Posterior vena cava (tissue), 2 donors: ENCODE measurements at regions not wholly inside any gene's neighbourhood (a gene's known extent, or its start where the extent isn't known, plus 50 kb on each side); places are given as distances from the start of the nearest gene placed in this dataset.
A peak's percentile ranks its signal among the peaks of the same experiment; 100 is the strongest.
"Not testable (repeated sequence)": the region's sequence is repeated elsewhere in the genome, so short reads cannot be mapped to it uniquely, and the experiment has no call there.

Source experiments
- DNase-seq: peaks from one replicate; pipeline ENCODE4 v3.0.0-alpha.2; 2020; ENCODE audit warnings: low spot score
- intact Hi-C, 2 donors: fragments of 100-400 bp; cut with DNase I; formaldehyde crosslinking; loops; one replicate each; pipeline versions ENCODE4 v1.14.1 to v1.14.2; 2022 to 2023
- donor health status: DM: yes; HTN: yes; CAD: no.
- donor health status: DM: yes; HTN: yes; CAD: no.

DNA sequence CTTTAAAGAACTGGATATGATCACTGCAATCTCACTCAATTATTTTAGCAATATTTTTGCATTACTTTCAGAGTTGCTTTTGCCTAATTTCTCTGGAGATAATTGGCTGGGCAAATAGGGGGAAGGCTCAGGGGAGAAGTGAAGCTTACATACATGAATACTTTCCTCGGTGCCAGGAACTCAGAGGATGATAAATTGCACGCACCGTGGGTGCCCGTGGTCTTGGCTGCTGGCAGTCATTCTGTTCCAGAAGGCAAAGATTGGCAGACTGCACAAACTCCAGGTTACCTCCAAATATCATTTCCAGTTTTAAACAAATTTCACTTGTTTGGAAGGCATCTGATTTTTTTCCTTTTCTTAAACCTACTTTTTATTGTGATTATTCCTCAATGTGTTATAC lies 197.8 kb upstream of the TMEM72 start:
- DNase-seq, result no peak
- intact Hi-C loops, result no loop called here

DNA sequence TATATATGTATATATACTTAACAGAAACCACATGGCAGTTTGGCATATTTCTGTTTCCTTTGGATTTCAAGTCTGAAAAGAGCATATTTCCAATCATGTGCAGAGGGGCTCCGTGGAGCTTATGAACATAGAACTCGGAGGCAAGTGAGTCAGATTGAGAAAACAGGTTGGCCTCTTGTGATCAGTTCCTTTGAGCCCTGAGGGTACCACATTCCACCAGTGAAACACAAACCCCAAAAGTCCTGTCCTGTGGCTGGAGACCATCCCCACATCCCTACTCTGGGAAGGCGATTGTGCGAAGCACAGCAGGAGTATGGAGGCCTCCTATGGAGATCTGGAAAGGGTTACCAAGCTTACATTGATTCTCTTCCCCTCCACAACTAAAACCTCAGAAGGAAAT lies 196.7 kb upstream of the TMEM72 start:
- DNase-seq, result no peak
- intact Hi-C loops, result no loop called here

DNA sequence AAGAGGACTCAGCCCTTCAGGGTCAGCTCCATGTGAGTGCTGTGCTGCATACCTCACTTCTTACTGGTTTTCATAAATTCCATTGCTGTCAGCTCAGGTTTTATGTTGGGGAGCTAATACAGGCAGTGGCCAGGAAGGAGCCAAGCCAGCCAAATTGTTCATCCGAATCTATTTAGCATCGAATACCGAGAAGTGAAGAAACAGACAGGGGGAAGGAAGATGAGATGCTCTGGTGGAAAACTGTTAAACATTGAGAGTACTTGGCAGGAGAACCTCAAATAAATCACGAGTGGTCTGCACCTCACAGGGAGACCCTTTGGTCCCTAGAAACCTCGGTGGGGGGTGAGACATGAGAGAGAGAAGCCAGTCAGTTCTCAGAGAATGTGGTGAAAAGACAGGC lies 196.0 kb upstream of the TMEM72 start:
- intact Hi-C loops, result no loop called here
- DNase-seq, result no peak

DNA sequence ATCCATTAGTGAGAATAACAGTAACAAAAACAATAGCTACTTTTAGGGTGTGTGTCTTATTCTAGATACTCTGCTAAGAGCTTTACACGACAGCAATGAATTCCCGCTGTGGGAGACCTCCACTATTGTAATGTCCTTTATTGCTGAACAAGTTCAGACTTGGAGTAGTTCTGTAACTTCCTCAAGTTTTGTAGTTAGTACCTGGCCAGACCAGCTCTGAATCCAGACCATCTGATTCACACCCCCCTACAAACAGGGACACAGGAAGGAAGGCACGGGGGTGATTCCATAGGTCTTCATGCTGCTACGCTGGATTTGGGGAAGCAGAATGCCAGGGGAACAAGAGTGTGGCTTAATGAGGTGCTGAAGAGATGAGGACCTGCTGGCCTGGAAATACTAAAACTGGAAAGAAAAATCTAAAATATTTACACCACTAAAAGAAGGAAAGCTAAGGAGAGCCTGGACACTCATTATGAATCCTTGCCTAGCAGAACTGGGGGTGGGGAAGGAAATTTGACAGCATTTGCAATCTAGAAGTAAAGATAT lies 194.6 kb upstream of the TMEM72 start:
- intact Hi-C loops, result no loop called here
- DNase-seq, result no peak

DNA sequence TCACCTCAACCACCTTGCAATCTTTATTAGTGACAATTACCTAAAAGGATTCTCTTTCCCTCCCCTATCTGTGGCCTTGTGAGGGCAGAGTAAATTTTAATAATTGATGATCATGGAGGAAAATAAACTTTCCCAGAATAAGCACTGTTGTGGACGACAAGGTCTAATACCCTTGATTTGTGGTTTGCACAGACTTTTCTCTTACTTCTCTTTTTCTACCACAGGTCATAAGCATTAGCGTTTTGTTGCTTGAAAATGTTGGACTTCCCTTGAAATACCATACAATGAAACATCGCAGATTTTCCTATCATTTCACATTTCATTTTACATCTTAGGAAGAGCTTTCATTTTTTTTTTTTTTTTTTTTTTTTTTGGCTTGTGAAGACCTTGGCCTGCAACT lies 188.1 kb upstream of the TMEM72 start:
- intact Hi-C loops, result no loop called here
- DNase-seq, result no peak

DNA sequence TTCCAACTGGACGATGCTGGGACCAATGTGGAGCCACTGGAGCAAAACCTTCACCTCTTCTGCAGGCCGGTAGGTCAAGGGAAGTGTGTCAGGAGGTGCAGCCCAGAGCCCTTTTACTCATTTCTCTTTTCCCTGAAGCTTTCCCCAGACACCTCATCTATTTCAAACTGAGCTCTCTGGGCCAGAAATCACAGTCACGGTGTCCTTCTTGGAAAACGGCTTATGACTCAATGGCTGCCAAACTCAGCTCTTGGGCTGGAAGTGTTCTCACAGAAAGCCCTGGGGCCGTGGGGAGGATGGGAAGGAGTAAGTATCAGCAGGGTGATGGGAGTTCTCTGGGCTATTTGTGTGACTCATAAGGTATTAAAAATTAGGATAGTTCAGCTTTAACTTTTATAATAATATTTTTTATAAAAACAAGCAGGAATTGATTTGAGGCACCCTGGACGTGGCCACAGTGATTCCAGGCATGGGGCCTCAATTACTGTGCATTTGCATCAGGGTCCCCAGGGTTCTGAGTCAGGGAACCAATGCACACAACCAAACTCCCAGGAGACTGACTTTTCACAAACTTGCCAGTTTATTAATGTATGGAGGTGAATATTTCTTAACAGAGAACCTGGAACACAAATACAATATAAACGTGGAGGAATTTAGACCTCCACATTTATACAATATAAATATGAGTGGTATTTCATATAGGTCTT lies 187.4 kb upstream of the TMEM72 start:
- peak; percentile 85 for DNase-seq
- intact Hi-C loops, result no loop called here

DNA sequence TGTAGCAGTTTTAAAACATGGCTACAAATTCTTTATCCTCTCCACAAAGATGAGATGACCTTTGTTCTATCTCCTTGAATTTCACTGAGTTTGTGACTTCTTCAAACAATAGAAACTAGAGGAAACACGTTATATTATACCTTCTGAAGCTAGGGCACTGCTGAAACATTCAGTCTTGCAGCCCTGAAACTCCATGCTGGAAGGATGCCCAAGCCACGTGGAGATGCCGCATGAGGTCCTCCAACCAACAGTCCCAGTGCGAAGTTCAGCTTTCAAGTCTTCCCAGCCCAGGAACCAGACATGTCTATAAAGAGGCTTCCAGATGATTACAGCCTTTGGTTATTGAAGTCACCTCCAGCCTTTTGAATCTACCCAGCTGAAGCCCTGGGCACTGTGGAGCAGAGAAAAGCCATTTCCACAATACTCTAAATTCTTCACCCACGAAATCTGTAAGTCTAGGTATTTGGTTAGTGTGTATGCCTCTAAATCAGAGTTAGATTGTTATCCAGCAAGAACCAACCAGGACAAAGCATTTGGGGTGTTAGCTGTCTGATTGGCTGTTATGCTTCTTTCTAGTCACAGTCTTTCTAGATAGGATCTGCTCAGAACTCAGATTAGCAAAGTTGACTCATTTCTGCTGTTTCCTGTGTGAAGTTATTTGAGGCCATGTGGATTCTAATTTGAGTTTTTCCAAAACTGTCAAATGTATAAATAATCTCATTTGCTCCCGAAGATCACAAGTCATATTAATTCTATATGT lies 186.5 kb upstream of the TMEM72 start:
- intact Hi-C loops, result no loop called here

DNA sequence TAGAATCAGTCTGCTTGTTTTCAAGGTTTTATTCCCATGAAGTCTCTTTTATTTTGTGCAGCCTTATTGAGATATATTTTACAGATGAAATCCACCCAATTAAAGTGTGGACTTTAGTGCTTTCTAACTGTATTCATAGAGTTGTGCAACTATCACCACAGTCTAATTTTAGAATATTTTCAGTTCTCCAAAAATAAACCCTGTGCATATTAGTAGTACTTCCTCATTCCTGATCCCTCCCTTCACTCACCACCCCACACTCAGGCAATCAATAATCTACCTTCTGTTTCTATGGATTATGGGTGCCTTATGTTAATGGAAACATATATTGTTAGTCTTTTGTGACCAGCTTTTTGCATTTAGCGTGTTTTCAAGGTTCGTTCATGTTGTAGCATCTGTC lies 185.7 kb upstream of the TMEM72 start:
- intact Hi-C loops, result no loop called here
- DNase-seq, result no peak

More for the DNA sequence above, 186.5 kb upstream of the TMEM72 start:
- DNase-seq, result no peak

DNA sequence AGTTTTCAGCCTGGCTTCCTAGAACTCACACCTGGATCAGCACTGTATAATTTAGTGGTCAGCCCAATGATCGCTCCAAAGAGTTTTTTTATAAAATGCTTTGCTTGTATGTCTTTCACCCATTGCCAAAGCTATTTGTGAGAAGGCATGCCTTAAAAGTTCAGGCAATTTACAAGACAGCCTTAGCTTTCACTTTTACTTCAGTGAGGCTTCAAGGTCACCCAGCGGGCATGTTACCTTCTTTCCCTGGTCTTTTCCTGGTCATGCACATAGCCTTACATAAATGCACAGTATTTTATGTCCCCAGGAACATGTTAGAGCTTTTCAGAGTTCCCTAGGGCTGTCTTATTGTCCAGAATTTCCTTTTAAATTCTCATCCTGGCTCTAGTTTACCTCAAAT lies 179.9 kb upstream of the TMEM72 start:
- intact Hi-C loops, result no loop called here
- DNase-seq, result no peak

DNA sequence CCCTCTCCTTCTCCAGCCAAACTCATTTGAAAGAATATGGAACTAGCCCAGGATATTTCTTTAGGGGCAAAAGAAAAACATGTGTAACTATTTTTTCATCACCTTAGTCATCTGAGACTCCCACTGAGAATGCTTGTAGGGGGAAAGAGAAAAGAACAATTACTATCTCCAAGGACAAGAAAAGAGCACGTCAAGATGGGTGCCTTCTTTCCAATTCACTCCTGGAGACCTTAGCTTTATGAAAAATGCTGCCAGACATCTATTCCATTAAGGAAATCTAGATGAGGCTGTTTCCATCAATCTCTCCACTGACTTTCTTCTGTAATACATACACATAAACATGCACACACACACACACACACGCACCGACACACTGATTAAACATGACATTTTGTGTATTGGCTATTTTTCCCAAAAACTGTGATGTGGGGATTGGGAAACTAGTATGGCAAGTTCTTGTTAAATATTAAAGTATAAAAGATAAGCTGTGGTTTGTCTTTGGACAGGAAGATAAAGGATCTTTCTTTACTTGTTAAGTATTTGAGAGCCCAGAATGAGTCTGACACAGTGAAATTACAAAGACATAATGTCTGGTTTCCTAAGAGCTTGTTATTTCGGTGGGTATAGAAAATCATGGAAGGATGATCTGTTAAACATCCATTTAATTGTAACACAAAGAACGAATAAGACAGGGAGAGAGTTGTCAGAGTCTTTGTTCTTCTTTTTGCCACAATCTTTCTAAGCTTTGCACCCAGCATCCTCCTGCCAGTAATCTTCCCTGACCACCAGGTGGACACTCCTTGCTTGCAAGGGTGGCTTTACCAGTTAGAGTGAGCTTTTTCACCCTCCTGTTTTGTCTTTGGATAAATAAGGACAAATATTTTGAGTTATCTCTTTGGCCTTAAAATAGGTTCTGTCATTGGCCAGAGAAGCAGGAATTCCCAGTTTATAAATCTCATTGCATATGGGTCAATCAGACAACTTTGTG lies 177.3 kb upstream of the TMEM72 start:
- intact Hi-C loops, result no loop called here

DNA sequence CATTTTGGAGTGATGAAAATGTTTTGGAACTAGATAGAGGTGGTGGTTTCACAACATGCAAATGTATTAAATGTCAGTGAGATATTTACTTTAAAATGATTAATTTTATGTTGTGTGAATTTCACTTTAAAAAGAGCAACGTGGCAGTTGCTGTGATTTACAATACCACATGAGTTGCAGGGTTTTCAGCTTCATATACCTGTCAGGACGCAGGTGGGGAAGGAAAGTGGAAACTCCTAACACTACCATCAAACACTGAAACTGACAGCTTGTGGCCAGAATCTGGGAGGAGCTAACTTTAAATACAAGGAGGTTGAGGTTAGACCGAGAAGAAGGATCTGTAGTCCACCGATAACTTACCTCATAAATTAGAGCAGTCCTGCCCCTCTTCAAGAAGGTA lies 168.9 kb upstream of the TMEM72 start:
- intact Hi-C loops, result no loop called here
- DNase-seq, result no peak

More for the DNA sequence above, 177.3 kb upstream of the TMEM72 start:
- no peak for DNase-seq

DNA sequence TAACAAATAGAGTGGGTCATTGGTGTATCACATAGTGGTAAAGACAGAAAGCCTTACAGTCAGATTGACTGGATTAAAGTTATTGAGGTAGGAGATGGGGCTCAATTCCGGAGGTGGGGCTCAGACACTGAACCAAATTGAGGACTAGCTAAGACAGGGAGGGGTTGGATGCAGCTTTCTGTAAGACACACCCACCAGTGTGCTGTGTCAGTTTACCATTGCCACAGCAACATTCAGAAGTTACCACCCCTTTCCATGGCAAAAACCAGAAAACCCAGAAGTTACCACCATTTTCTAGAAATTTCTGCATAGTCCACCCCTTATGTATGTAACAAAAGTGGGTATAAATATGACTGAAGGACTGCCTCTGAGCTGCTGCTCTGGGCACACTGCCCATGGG lies 167.6 kb upstream of the TMEM72 start:
- no peak for DNase-seq
- intact Hi-C loops, result no loop called here

DNA sequence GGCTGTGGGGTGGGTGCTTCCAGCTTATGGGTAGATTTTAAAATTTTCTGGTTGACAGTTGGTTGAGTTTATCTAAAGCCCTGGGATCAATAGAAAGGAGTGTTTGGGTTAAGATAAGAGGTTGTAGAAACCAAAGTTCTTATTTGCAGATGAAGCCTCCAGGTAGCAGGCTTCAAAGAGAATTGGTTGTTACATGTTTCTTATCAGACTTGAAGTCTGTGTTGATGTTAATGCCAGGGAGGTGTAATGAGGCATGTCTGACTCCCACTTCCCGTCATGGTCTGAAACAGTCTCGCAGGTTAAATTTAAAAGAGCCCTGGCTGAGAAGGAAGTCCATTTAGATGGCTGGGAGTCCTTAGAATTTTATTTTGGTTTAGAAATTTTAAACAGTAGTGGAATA lies 165.2 kb upstream of the TMEM72 start:
- DNase-seq, result no peak
- intact Hi-C loops, result no loop called here

DNA sequence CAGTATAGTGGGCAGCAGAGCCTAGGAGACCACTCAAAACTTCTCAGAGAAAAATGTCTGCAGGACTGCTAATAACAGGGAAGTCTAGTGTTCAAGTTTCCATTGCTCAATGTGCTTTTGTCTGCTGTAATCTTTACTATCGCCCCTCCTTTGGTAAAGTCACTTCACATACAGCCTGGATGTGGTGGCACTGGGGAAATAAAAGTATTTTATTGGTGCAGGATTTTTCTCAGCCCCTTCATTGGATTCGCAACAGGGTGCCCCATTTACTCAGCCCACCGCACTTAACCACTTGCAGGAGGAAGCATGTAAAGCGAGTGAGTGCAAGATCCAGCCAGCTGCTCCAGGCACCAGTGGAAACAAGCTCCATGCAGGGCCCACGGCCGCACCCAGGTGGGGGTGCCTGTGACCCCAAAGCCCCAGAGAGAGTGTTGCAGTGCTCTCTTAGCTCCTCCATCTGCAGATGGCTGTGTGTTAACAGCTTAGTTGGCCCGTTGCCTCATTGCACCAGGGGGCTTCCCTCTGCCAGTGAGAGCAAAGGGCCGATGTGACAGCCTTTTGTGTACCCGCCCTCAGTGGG lies 163.5 kb upstream of the TMEM72 start:
- no peak for DNase-seq
- intact Hi-C loops, result no loop called here

DNA sequence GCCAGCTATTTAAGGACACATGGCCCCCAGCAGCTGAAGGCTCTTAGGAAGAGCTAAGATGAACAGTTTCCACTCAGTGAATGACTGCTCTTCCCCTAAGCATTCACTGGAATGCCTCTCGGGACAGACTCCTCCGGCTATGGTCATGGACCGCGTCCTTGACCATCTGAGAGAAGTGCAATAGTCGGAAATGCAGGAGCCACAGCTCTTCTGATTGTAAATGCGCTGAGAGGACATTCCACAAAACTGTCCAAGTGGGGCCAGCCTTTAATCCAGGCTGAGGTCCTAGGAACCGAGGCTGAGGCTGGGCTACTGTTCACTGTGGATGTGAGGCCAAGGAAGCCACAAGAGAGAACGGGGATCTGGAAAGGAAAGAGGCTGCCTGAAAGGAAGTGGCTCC lies 162.0 kb upstream of the TMEM72 start:
- DNase-seq, result no peak
- intact Hi-C loops, result no loop called here

DNA sequence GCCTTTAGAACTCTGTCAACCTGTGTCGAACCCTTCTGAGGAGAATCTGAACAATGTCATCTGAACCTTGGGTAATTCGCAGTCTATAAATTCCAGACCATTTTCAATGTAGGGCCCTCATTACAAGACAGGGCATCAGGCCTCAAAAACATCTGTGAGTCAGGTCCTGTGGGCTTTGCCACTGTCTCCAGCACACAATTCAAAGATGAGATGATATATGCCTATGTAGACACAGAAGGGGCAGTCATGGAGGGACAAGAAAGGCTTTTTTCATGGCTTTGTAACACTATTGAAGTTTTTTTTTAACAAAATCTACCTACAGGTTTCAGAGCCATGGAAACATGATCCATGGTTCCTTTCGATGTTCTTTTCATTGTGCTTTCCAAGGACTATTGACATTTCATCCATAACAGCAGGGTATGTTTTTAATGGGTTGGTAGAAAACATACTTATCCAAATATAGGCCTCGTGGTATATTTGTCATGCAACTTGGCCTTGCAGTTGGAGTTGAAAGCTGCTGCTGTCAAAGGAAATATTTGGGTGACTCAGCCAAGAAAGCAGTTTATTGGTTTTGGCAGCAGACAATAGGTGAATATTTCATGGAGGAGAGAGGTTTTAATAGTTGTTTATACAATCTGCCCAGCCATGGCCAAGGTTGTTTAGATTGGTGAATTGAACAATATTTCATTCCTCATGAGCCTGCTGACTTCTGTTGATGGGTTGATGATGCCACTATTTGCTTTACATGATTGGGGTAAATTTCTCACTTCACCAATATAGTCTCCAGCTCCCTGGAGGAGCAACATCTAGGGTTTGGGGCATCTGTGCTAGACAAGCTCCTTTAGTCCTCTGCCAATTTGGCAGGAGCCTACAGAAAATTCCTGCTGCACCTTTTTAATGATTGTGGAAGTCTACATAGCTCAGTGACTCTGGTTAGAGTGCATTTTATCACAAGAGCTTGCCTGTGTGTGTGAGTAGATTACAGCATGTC lies 158.4 kb upstream of the TMEM72 start:
- intact Hi-C loops, result no loop called here
- DNase-seq, result no peak

DNA sequence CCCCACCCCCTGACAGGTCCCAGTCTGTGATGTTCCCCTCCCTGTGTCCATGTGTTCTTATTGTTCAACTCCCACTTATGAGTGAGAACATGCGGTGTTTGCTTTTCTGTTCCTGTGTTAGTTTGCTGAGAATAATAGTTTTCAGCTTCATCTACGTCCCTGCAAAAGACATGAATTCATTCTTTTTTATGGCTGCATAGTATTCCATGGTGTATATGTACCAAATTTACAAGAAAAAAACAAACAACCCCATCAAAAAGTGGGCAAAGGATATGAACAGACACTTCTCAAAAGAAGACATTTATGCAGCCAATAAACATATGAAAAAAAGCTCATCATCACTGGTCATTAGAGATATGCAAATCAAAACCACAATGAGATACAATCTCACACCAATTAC lies 156.8 kb upstream of the TMEM72 start:
- DNase-seq, intact Hi-C loops: not testable (repeated sequence)

DNA sequence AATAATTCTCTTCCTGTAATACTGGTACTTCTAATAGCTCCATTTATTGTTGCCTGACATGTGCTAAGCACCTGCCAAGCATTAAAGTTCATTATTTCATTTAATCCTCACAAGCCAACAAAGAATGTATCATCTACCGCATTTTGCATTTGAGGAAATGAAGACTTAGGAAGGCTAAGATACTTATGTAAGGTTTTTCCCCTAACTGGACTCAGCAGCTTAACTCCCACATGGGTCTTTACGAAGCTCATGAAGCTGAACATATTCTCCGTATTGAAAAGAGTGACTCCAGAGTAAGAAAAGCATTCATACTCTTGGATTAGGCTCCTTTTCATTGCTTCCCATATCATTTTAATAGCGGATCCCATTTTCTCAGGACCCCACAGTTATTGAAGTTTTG lies 155.7 kb upstream of the TMEM72 start:
- intact Hi-C loops, result no loop called here
- no peak for DNase-seq
